ENCODE measurements at regions not wholly inside any gene's neighbourhood (a gene's known extent, or its start where the extent isn't known, plus 50 kb on each side); places are given as distances from the start of the nearest gene placed in this dataset.

DNA sequence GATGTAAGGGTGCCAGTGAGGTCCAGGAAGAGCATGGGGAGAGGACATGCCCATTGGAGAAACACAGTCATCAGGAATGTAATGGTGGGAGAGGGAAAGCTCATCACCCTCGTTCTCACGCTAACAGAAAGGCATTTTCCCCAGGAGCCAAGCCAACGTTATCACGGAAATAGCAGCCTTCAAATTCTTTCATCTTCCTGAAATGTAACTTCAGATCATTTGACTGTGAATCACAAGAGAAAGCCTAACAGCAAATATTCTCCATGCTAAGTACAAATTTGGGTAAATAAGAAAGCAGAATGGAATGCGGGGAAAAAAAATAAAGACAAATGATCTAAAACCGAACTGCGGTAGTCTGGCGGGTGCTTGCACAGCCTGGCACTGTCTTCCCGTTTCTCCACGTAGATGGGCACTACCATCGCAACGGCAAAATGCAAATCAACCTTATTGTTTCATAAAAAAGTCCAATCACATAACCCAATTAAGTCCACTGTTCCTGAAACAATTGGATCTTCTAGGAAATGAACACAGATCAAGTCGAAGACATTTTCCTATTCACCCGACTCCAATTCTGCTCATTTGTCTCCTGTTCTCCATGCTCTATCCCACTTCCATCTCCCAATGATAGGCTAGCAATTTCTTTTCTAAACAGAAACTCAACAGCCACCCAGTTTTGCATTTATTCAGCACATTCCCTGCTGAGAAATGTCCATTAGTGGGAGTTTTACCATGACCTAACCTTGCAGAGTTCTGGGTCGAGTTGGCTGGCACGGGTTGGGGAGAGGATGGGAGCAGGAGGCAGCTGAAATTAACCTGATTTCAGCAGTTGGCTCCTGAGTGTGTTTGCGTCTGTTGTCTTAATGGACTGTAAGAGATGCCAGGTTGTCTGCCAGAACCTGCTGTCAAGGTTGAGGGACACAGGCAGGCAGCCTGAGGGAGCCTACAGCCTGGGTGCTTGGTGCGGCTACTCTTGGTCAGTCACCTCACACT, 74.6 kb upstream of the FRMD4A start:
- ChIA-PET POLR2A (no interaction called here), CTCF (ENCODE audit: unreplicated experiment) (no interaction called here)
- no peak for DNase-seq (ENCODE audit: low spot score)
- no TSS peak for BruUV-seq (replicated peaks)
- H3K36me3 ChIP-seq (ENCODE audit: insufficient read depth, low read length): no peaks in the 10 kb centered on the region
- H3K4me3 ChIP-seq (ENCODE audit: low read depth, low read length, poor library complexity, severe bottlenecking): no peak overlapping the region
- no peaks in the 10 kb centered on the region for H4K20me1 ChIP-seq (ENCODE audit: insufficient read depth, low read length)
- no peak overlapping the region for H3K27ac ChIP-seq (ENCODE audit: low read depth, low read length, poor library complexity, severe bottlenecking)
- no peak for TF ChIP-seq EZH2phosphoT487 (IDR thresholded peaks at IDR 0.05; ENCODE audit: borderline replicate concordance, low read depth, low read length)
- TF ChIP-seq, protein P1, sequence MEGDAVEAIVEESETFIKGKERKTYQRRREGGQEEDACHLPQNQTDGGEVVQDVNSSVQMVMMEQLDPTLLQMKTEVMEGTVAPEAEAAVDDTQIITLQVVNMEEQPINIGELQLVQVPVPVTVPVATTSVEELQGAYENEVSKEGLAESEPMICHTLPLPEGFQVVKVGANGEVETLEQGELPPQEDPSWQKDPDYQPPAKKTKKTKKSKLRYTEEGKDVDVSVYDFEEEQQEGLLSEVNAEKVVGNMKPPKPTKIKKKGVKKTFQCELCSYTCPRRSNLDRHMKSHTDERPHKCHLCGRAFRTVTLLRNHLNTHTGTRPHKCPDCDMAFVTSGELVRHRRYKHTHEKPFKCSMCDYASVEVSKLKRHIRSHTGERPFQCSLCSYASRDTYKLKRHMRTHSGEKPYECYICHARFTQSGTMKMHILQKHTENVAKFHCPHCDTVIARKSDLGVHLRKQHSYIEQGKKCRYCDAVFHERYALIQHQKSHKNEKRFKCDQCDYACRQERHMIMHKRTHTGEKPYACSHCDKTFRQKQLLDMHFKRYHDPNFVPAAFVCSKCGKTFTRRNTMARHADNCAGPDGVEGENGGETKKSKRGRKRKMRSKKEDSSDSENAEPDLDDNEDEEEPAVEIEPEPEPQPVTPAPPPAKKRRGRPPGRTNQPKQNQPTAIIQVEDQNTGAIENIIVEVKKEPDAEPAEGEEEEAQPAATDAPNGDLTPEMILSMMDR (conservative IDR thresholded peaks at IDR 0.05; ENCODE audit: low read length): no peak
- no peaks in the 10 kb centered on the region for H3K4me1 ChIP-seq (ENCODE audit: insufficient read depth, low read length, poor library complexity, severe bottlenecking)
- intact Hi-C loops (cut with micrococcal nuclease; ENCODE audit: unreplicated experiment): no loop called here
- H3K9me3 ChIP-seq (ENCODE audit: low read length): no peaks in the 10 kb centered on the region
- no peaks in the 10 kb centered on the region for H3K79me2 ChIP-seq (ENCODE audit: insufficient read depth, low read depth, low read length)
- no peaks in the 10 kb centered on the region for H3K9me2 ChIP-seq (ENCODE audit: insufficient read depth, low read length)
- no peak overlapping the region for H3K4me2 ChIP-seq (ENCODE audit: low read length)
- H2AFZ ChIP-seq (ENCODE audit: low read length): no peak overlapping the region

DNA sequence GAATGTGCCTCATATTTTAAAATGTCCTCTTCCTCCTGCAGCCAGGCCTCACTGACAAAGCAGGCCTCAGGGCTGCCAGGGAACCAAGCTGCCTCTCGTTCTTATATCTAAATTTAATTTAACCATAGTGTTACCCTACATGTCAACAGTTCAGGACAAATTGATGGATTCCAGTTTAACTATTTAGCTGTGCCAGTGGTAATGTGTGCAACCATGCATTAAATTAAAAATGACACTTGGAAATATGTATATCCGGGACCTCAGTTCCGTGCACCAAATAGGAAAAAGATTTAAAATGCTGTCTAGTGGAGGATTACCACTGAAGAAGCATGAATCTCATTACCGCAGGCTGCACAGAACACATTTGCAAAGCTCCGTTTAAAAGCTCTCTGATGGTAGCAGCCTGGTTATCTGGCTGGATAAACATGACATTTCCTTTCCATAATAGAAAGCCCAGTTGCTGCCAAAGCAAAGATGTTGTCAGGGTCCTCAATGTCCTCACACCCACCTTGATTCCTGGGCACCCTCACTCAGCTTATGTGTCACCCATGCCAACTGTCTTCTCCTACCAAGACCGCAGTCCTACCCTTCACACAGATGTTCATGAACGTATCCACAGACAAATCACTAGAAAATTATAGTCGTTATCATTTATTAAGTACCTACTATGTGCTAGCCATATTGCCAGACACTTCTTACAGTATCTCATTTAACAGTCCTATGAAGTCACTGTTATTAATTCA, 73.3 kb upstream of the FRMD4A start:
- H3K79me2 ChIP-seq (ENCODE audit: insufficient read depth, low read depth, low read length): no peaks in the 10 kb centered on the region
- no peak overlapping the region for H2AFZ ChIP-seq (ENCODE audit: low read length)
- no TSS peak for BruUV-seq (replicated peaks)
- H3K9me2 ChIP-seq (ENCODE audit: insufficient read depth, low read length): no peaks in the 10 kb centered on the region
- no peak overlapping the region for H3K4me2 ChIP-seq (ENCODE audit: low read length)
- H3K4me3 ChIP-seq (ENCODE audit: low read depth, low read length, poor library complexity, severe bottlenecking): no peak overlapping the region
- H4K20me1 ChIP-seq (ENCODE audit: insufficient read depth, low read length): no peaks in the 10 kb centered on the region
- H3K36me3 ChIP-seq (ENCODE audit: insufficient read depth, low read length): no peaks in the 10 kb centered on the region
- ChIA-PET CTCF (ENCODE audit: unreplicated experiment) (no interaction called here), POLR2A (interaction anchor here (0.5 to 0.6 kb wide), 2 partner anchors 758 to 763 kb away, joined by 3 read pairs; no protein-coding TSS in a partner anchor)
- TF ChIP-seq EZH2phosphoT487 (IDR thresholded peaks at IDR 0.05; ENCODE audit: borderline replicate concordance, low read depth, low read length): no peak
- TF ChIP-seq, protein P1 (conservative IDR thresholded peaks at IDR 0.05; ENCODE audit: low read length): no peak
- no peak overlapping the region for H3K27ac ChIP-seq (ENCODE audit: low read depth, low read length, poor library complexity, severe bottlenecking)
- no peaks in the 10 kb centered on the region for H3K4me1 ChIP-seq (ENCODE audit: insufficient read depth, low read length, poor library complexity, severe bottlenecking)
- H3K9me3 ChIP-seq (ENCODE audit: low read length): no peaks in the 10 kb centered on the region
- DNase-seq (ENCODE audit: low spot score): no peak
- intact Hi-C loops (cut with micrococcal nuclease; ENCODE audit: unreplicated experiment): no loop called here

All from OCI-LY7 (cell line).